ENCODE measurements at regions not wholly inside any gene's neighbourhood (a gene's known extent, or its start where the extent isn't known, plus 50 kb on each side); places are given as distances from the start of the nearest gene placed in this dataset.
"Not testable (repeated sequence)": the region's sequence is repeated elsewhere in the genome, so short reads cannot be mapped to it uniquely, and the experiment has no call there.

DNA sequence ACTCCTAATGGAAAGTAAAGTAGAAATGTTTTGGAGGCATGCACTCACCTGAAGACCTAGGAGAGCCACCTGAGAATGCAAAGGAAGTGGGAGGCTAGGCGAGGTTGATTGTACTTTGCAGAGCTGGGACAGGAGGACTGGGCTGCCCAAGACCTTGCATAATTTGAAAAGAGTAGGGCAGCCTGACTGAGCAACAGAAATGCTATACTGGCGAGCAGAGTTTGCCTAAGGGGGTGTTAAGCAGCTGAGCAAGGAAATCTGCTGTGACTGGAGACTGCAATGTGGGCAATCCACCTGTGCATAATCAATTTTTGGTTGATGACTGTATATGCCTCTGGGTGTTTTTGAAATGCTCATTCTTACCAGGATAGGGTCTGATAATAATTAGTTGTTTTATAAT is 834.1 kb downstream of the TRHDE start:
- no peak for TF ChIP-seq CTCF (conservative IDR thresholded peaks at IDR 0.05)
- H3K27ac ChIP-seq: peak overlapping the region; percentile 77

DNA sequence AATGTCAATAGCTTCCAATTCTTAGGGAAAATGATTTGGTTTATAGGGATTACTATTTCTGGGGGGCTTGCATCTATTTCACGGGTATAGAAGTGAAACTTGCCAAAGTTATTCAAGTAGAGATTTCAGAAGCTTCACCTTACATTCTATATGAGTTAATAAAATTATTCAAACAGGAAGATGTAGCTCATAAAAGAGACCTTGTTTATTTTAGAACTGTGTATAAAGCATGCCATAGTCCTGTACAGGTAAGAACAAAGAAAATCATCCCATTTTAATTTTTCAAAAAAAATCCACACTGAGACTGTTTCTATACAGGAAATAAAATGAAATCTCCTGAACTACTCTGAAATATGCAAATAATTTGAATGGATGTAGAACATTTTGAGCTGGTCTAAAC is 834.7 kb downstream of the TRHDE start:
- TF ChIP-seq CTCF (conservative IDR thresholded peaks at IDR 0.05): no peak
- peak overlapping the region; percentile 77 for H3K27ac ChIP-seq

GRCh38 chr12:73110816-73111215 is 838.6 kb downstream of the TRHDE start:
- no peak overlapping the region for H3K27ac ChIP-seq
- no peak for TF ChIP-seq CTCF (conservative IDR thresholded peaks at IDR 0.05)

DNA sequence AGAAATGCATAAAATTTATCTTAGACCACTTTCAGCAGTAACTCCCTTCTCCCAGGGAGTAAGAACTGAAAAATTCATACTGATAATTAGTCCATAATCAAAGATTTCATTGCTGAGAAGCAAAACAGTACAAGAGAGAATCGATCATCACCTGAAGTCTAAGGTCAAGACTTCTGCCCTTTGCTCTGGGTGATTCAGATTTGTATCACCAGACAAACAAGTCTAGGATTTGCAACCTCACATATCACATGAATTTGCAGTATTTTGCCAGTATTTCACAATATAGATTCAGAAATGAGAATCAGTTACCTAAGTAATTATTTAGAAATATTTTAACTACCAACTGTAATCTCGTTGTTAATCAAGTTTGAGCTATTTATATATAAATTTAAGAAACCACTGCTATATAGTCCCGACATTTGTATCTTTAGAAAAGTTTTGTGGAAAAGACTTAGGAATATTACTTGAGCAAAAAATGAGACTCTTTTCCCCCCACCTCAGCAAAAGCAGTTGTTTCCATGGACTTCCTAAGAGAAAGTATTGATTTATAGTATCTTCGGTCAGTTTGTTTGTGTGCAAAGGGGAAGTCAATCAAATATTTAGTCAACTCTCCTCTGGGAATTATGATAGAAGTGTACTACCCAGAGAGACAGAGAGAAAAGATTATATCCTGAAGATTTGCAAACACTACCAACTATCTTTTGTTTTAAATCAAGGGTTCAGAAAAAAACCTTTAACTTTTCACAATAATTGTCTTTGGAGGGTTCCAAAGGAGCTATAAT is 840.1 kb downstream of the TRHDE start:
- TF ChIP-seq CTCF (conservative IDR thresholded peaks at IDR 0.05): no peak
- H3K27ac ChIP-seq: no peak overlapping the region

DNA sequence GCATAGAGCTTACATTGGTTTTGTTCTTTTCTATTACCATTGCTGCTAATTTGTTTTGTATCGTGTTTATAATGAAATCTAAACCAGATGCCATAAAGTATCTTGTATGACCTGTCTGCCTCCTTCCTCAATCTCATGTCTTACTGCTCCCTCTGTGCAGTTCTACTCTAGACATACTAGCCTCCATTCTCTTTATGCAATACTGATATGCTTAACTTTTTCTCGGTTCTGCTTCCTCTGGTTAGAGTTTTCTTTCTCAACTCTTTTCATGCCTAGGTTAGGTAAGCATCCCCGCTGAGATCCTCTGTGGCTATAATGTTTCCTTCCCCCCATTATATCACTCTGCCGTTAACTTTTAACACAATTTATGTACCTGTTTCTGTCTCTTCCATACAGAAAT is 852.3 kb downstream of the TRHDE start:
- TF ChIP-seq CTCF (conservative IDR thresholded peaks at IDR 0.05): no peak
- no peak overlapping the region for H3K27ac ChIP-seq

DNA sequence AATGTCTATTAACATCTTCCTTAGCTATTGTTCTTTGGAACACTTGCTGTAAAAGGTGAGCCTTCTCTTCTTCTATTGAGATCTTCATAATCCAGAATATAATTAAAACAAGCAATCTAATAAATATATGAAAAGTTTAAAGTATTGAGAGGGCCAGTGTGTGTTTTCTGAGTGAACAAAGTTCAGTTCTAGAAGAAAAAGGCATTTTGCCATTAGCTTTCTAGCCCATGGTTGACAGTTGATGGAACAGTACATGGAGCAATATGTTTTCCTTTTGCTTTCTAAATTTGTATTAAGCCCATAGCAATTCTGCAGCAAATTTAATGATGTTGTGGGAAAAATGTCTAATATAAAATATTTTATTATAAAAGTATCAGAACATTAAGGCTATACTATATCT is 853.0 kb downstream of the TRHDE start:
- H3K27ac ChIP-seq: no peak overlapping the region
- no peak for TF ChIP-seq CTCF (conservative IDR thresholded peaks at IDR 0.05)

DNA sequence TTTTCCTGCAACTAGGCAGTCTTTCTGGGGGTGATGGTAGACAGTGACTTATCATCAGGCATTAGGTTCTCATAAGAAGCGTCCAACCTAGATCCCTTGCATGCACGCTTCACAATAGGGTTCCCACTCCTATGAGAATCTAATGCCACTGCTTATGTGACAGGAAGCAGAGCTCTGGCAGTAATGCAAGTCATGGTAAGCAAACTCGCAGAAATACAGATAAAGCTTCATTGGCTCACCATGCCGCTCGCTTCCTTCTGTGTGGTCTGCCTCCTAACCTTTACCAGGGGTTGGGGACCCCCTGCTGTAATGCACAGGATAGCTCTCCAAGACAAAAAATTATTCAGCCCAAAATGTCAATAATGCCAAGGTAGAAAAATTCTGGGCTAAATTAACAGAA is 864.2 kb downstream of the TRHDE start:
- no peak for TF ChIP-seq CTCF (conservative IDR thresholded peaks at IDR 0.05)
- H3K27ac ChIP-seq: no peak overlapping the region

DNA sequence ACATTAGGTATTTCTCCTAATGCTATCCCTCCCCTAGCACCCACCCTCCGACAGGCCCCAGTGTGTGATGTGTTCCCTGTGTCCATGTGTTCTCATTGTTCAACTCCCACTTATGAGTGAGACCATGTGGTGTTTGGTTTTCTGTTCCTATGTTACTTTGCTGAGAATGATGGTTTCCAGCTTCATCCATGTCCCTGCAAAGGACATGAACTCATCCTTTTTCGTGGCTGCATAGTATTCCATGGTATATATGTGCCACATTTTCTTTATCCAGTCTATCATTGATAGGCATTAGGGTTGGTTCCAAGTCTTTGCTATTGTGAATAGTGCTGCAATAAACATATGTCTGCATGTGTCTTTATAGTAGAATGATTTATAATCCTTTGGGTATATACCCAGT is 867.5 kb downstream of the TRHDE start:
- not testable (repeated sequence) for H3K27ac ChIP-seq
